ENCODE measurements at regions not wholly inside any gene's neighbourhood (a gene's known extent, or its start where the extent isn't known, plus 50 kb on each side); places are given as distances from the start of the nearest gene placed in this dataset.

DNA sequence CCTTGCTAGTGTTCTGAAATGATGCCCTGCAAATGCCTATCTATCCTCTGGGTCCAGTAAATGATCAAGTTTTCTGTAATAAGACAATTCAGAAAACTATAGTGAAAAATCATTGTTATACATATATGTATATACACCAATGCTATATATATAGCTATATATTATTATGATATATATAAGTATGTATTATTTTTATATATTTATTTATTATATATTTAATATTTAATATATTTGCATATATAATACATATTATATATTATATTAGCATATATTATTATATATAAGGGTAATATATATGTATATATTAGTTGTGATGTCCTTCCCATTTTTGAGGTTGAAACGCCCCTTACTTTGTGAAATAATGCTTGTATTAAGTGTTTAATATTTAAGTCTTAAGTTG, 181.4 kb upstream of the CACNA2D1 start:
- peaks cover 8% of the 10 kb centered on the region for H3K4me1 ChIP-seq (ENCODE audit: insufficient read depth, low read length)
- no peak for DNase-seq (ENCODE audit: low read depth)
- H3K36me3 ChIP-seq (ENCODE audit: insufficient read depth, low read length), result no peaks in the 10 kb centered on the region
- Mint-ChIP-seq H3K36me3 (ENCODE audit: low read depth, unreplicated experiment) (no peaks in the 10 kb centered on the region), H3K27ac (ENCODE audit: unreplicated experiment) (peak overlapping the region; percentile 89), H3K4me3 (ENCODE audit: unreplicated experiment) (no peak overlapping the region), H3K27me3 (ENCODE audit: low read depth, unreplicated experiment) (no peaks in the 10 kb centered on the region), H3K9me3 (ENCODE audit: unreplicated experiment) (no peaks in the 10 kb centered on the region), H3K4me1 (ENCODE audit: low read depth, unreplicated experiment) (peaks cover 8% of the 10 kb centered on the region)
- no peaks in the 10 kb centered on the region for H4K20me1 ChIP-seq (ENCODE audit: insufficient read depth, low read length)
- FAIRE-seq, result no peak
- peak overlapping the region; percentile 54 for H3K4me2 ChIP-seq (ENCODE audit: low read length)
- H3K9me3 ChIP-seq (ENCODE audit: insufficient read depth, low read depth, low read length), result peaks cover 2% of the 10 kb centered on the region
- no peaks in the 10 kb centered on the region for H3K27me3 ChIP-seq (ENCODE audit: insufficient read depth, low read length)
- H3K9ac ChIP-seq (ENCODE audit: low read length), result peak overlapping the region; percentile 27
- no peak overlapping the region for H3K4me3 ChIP-seq (ENCODE audit: insufficient read depth, low read depth, low read length)
- no peak overlapping the region for H2AFZ ChIP-seq (ENCODE audit: low read depth, low read length)
- TF ChIP-seq, protein P1, sequence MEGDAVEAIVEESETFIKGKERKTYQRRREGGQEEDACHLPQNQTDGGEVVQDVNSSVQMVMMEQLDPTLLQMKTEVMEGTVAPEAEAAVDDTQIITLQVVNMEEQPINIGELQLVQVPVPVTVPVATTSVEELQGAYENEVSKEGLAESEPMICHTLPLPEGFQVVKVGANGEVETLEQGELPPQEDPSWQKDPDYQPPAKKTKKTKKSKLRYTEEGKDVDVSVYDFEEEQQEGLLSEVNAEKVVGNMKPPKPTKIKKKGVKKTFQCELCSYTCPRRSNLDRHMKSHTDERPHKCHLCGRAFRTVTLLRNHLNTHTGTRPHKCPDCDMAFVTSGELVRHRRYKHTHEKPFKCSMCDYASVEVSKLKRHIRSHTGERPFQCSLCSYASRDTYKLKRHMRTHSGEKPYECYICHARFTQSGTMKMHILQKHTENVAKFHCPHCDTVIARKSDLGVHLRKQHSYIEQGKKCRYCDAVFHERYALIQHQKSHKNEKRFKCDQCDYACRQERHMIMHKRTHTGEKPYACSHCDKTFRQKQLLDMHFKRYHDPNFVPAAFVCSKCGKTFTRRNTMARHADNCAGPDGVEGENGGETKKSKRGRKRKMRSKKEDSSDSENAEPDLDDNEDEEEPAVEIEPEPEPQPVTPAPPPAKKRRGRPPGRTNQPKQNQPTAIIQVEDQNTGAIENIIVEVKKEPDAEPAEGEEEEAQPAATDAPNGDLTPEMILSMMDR (IDR thresholded peaks at IDR 0.05; ENCODE audit: insufficient read depth, low read depth, low read length), result no peak
- TF ChIP-seq EZH2 (IDR thresholded peaks at IDR 0.05; ENCODE audit: insufficient read depth, low read length), result no peak
- H3K27ac ChIP-seq (ENCODE audit: low read depth, low read length), result peak overlapping the region; percentile 91
- H3K79me2 ChIP-seq (ENCODE audit: insufficient read depth, low read length), result no peaks in the 10 kb centered on the region

DNA sequence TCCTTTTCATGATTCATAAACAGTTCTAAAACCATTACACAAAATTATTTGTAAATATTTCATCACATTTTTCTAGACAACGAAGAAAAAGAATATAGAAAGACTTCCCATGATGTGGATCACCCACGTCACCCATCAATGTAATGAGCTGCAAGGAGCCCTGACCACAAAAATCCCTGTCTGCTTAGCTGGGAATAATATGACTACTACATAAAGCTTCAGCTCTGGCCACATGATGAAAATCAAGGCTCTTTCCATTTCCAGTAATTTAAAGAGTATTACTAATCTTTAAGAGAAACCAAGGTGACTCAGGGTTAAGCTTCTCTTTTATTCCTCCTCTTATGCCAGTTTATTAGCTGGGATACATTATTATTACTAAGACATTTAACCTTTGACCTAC, 180.8 kb upstream of the CACNA2D1 start:
- TF ChIP-seq EZH2 (IDR thresholded peaks at IDR 0.05; ENCODE audit: insufficient read depth, low read length), result no peak
- TF ChIP-seq, protein P1 (IDR thresholded peaks at IDR 0.05; ENCODE audit: insufficient read depth, low read depth, low read length), result no peak
- H3K36me3 Mint-ChIP-seq (ENCODE audit: low read depth, unreplicated experiment), result no peaks in the 10 kb centered on the region
- H3K27ac ChIP-seq (ENCODE audit: low read depth, low read length), result peak overlapping the region; percentile 91
- peak overlapping the region; percentile 39 for H3K9ac ChIP-seq (ENCODE audit: low read length)
- FAIRE-seq (no peak), DNase-seq (ENCODE audit: low read depth) (peak; percentile 99)
- H3K9me3 Mint-ChIP-seq (ENCODE audit: unreplicated experiment), result no peaks in the 10 kb centered on the region
- H3K27me3 ChIP-seq (ENCODE audit: insufficient read depth, low read length), result no peaks in the 10 kb centered on the region
- H3K27me3 Mint-ChIP-seq (ENCODE audit: low read depth, unreplicated experiment), result no peaks in the 10 kb centered on the region
- H4K20me1 ChIP-seq (ENCODE audit: insufficient read depth, low read length), result no peaks in the 10 kb centered on the region
- no peaks in the 10 kb centered on the region for H3K36me3 ChIP-seq (ENCODE audit: insufficient read depth, low read length)
- H3K4me1 Mint-ChIP-seq (ENCODE audit: low read depth, unreplicated experiment), result peaks cover 8% of the 10 kb centered on the region
- H3K4me3 ChIP-seq (ENCODE audit: insufficient read depth, low read depth, low read length), result no peak overlapping the region
- peak overlapping the region; percentile 89 for H3K27ac Mint-ChIP-seq (ENCODE audit: unreplicated experiment)
- H2AFZ ChIP-seq (ENCODE audit: low read depth, low read length), result no peak overlapping the region
- H3K4me3 Mint-ChIP-seq (ENCODE audit: unreplicated experiment), result no peak overlapping the region
- H3K4me2 ChIP-seq (ENCODE audit: low read length), result peak overlapping the region; percentile 59
- peaks cover 8% of the 10 kb centered on the region for H3K4me1 ChIP-seq (ENCODE audit: insufficient read depth, low read length)
- peaks cover 2% of the 10 kb centered on the region for H3K9me3 ChIP-seq (ENCODE audit: insufficient read depth, low read depth, low read length)
- no peaks in the 10 kb centered on the region for H3K79me2 ChIP-seq (ENCODE audit: insufficient read depth, low read length)

DNA sequence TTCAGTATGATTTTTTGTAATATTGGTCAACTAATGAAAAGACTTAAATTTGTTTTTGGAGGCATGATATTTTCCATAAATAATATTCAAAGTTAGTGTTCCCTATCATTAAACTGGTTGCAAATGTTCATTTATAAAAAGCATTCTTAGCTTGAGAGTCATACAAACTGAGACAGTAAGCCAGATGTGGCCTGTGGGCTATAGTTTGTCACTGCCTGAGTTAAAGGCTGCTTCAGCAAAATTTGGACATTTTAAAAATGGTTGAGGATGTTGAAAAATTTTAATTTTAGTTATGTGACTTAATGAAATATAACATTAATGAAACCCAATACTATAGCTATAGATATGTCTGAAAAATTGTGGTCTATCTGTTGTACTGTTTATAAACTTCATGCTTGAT, 180.2 kb upstream of the CACNA2D1 start:
- Histone ChIP-seq H2AFZ (ENCODE audit: low read depth, low read length) (no peak overlapping the region), H3K9ac (ENCODE audit: low read length) (peak overlapping the region; percentile 39), H3K79me2 (ENCODE audit: insufficient read depth, low read length) (no peaks in the 10 kb centered on the region), H3K27ac (ENCODE audit: low read depth, low read length) (peak overlapping the region; percentile 91), H3K4me1 (ENCODE audit: insufficient read depth, low read length) (peaks cover 8% of the 10 kb centered on the region), H3K27me3 (ENCODE audit: insufficient read depth, low read length) (no peaks in the 10 kb centered on the region), H3K9me3 (ENCODE audit: insufficient read depth, low read depth, low read length) (peaks cover 2% of the 10 kb centered on the region), H3K4me2 (ENCODE audit: low read length) (peak overlapping the region; percentile 59), H3K36me3 (ENCODE audit: insufficient read depth, low read length) (no peaks in the 10 kb centered on the region), H4K20me1 (ENCODE audit: insufficient read depth, low read length) (no peaks in the 10 kb centered on the region), H3K4me3 (ENCODE audit: insufficient read depth, low read depth, low read length) (no peak overlapping the region)
- DNase-seq (ENCODE audit: low read depth) (peak; percentile 77), FAIRE-seq (no peak)
- Mint-ChIP-seq H3K36me3 (ENCODE audit: low read depth, unreplicated experiment) (no peaks in the 10 kb centered on the region), H3K9me3 (ENCODE audit: unreplicated experiment) (no peaks in the 10 kb centered on the region), H3K27me3 (ENCODE audit: low read depth, unreplicated experiment) (no peaks in the 10 kb centered on the region), H3K4me1 (ENCODE audit: low read depth, unreplicated experiment) (peaks cover 8% of the 10 kb centered on the region), H3K4me3 (ENCODE audit: unreplicated experiment) (no peak overlapping the region), H3K27ac (ENCODE audit: unreplicated experiment) (peak overlapping the region; percentile 89)
- TF ChIP-seq, protein P1 (IDR thresholded peaks at IDR 0.05; ENCODE audit: insufficient read depth, low read depth, low read length), result no peak
- no peak for TF ChIP-seq EZH2 (IDR thresholded peaks at IDR 0.05; ENCODE audit: insufficient read depth, low read length)
